Hypothalamus (tissue), 51 donors: ENCODE measurements at regions not wholly inside any gene's neighbourhood (a gene's known extent, or its start where the extent isn't known, plus 50 kb on each side); places are given as distances from the start of the nearest gene placed in this dataset.
A peak's percentile ranks its signal among the peaks of the same experiment; 100 is the strongest.

Experiments used
- DNase-seq, 51 donors: peaks; one replicate each; lab custom pipeline; 2025; lab: John Stamatoyannopoulos, UW

DNA sequence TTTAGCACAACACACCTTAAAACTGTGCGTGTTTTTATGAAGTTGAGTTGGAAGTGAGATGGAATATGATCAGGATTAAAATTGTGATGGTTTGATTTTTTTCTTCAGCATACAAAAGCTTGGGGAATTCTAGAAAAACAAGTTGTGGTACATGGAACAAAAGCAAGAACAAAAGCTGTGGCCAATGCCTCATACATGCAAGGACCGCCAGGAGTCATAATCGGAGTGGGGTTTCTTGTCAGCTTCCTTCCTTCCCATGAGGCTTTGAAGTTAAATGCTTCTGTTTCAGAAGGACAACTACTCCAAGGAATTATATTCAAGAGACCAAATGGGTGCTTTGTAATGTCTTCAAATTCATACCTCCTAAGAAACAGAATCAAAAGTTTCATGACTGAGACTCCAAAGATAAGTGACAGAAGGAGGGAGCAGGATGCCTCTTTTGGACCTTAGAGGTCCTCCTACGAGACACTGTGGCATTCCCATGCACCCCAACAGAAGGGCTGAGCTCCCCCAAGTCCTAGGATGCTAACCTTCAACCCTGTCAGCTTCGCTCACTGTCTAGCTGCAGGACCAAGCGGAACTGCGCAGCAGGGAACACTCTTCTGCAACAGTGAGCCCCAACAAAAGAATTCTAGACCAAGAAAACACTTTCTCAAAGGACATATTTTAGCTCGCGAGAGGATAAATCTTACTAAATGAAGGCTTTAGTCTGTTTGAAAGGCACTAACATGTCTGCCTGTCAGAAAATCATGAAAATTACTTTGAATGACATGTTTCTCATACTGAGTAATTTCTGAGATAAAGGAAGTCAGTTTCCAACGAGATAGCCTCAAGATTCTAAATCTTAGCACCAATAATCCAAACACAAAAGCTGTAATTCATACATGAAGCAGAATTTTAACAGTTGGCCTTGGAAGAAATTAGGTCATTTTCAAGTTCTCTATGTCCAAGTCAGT is 108.5 kb upstream of the NHSL1 start:
- no peak for DNase-seq

DNA sequence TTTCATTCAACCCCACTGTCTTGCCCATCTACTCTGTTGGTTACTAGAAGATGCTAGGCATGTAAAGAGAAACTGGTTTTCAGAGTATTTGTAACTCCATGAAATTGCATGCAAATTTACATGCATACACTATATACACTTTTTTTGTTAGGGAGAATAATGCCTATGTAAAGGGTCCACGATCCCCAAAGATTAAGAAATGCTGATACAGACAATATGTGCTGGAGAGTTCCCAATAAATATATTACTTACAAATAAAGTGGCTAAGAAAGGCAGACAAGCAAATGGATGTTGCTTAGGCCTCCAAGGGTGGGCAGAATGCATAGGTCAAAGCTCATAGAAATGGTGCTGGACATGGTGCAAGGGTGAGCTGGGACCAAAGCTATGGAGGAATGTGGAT is 109.6 kb upstream of the NHSL1 start:
- no peak for DNase-seq

DNA sequence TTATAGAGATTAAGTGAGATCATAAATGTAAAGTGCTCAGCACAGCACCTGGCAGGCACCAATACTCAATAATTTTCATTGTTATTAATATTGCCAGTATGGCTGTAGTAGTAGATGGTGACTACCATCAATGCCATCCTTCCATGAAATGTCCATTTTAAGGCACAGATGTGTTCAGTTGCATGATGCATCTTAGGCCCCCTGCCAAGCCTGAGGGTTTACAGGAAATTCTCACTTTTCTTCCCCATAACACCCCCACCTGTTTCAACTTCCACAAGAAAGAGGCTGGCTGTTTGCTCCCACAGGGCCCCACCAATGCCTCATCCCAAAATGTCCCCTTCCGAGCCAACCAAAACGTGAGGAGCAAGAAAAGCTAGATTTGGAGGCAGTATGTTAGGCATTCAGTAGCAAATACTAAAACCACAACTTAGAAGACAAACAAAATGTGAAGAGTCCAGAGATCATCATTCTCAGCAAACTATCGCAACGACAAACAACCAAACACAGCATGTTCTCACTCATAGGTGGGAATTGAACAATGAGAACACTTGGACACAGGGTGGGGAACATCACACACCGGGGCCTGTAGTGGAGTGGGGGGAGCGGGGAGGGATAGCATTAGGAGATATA is 110.6 kb upstream of the NHSL1 start:
- DNase-seq, result no peak

DNA sequence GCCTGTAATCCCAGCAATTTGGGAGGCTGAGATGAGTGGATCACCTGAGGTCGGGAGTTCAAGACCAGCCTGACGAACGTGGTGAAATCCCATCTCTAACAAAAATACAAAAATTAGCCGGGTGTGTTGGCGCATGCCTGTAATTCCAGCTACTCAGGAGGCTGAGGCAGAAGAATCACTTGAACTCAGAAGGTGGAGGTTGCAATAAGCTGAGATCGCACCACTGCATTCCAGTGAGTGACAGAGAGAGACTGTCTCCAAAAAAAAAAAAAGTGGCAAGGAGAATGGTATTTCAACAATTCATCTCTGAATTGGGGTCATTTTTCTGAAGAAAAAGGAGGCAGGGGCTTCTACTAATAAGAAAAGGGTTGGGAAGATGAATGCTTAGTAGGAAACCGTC is 111.5 kb upstream of the NHSL1 start:
- DNase-seq, result no peak

DNA sequence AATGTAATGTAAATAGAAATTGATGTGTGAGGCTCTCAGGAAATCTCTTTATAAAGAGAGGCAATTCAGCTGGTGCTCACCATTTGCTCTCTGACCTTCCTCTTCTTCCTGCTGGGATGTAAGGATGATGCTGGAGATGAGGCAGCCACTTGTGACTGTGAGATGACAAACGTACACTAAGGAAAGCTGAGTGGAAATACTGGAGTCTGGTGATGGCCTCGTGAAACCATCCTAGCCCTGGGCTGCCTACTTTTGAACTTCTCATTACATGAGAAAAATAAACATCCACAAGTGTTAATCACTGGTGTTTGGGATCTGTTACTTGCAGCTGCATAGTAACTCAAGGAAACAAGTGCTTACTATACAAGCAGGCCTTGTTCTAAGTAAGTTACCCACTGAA is 114.9 kb upstream of the NHSL1 start:
- DNase-seq, result no peak

DNA sequence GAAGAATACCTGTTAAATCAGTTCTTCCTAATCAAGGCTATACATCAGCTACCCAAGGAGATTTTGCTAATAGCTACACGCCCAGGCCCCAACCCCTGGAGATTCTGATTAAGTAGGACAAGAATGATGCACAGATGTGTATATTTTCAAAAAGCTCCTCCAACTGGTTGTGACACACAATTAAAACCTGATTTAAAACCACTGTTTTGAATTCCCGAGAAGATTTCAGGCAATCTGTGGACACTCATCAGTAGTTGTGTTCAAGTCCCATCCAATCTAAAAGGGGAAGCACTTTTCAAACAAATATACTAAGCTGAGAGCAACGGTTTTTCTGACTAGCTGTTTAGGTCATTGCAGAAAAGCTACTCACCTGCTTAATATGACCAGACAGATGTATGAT is 118.9 kb upstream of the NHSL1 start:
- DNase-seq, result no peak

DNA sequence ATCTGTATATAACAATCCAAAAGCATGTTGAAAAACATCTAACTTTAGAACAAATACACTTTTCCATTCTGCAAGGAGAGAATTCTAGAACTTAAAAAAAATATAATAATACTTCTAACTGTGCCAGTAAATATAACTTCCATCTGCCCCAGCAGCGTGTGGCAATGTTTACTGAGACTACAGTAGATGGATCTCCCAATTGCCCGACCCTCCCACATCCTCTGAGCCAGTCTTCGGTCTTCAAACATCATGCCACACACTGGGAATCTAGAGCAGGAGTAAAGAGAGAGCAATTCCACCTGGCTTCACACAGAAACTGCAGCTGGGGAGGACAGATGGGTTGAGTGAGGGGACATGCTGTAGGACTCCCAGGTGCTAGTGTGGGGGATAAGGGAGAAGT is 121.3 kb upstream of the NHSL1 start:
- DNase-seq, result no peak

DNA sequence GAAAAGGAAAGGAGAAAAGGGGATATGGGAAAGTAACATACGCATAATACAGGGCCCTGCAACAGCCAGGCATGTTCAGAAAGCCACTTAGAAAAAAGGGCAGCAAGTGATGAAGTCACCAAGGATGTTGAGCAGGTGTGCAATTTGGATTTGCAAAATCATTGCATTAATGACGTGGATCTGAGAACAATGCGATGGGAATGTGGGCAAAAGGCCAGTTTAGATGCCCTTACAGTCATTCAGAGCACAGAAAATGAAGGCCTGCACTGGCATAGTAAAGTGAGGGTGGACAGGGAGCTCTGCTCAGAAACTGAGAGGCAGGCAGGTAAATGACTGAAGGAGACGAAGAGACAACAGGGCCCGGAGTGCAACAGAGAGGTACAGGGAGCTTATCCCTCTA is 123.7 kb upstream of the NHSL1 start:
- DNase-seq, result no peak

DNA sequence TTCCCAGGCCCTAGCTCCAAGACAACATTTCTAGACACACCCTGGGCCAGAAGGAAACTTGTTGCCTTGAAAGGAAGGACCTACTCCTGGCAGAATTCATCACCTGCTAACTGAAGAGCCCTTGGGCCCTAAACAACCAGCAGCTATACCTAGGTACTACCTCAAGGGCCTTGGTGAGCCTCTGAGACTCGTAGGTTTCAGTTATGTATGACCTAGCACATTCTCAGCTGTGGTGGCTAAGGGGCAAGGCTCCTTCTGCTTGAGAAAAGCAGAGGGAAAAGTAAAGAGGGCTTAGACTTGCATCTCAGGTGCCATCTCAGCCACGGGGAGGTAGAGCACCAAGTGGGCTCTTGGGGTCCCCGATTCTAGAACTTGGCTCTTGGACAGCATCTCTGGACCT is 132.3 kb upstream of the NHSL1 start:
- DNase-seq, result no peak

DNA sequence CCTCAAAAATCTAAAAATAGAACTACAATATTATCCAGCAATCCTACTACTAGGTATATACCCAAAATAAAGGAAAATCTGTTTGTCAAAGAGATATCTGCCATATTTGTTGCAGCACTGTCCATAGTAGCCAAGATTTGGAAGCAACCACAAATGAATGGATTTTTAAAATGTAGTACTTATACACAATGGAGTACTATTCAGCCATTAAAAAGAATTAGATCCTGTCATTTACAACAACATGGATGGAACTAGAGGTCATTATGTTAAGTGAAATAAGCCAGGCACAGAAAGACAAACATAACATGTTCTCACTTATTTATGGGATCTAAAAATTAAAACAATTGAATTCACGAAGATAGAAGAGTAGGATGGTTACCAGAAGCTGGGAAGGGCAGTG is 135.7 kb upstream of the CCDC28A start:
- DNase-seq, result no peak

DNA sequence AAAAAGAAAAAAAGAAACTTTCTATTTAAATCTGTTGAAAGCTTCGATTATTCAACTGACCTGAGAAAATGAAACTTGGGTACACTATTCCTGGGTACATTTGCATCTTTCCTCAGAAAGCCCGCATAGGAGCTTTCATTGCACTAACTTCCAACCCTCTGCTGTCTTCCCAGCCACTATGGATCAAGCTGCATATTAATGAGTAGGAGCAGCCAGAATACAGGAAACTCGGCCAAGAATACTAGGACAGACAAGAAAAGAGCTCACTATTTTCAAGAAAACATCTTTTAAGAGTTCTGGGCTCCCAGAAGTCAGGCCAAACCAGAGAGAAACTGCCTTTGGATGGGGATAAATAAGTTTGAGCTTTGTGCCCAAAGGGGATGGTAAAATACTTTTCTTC is 135.0 kb upstream of the CCDC28A start:
- DNase-seq, result peak in 11 of 51 donors; percentile 6 to 57 (median 30)

DNA sequence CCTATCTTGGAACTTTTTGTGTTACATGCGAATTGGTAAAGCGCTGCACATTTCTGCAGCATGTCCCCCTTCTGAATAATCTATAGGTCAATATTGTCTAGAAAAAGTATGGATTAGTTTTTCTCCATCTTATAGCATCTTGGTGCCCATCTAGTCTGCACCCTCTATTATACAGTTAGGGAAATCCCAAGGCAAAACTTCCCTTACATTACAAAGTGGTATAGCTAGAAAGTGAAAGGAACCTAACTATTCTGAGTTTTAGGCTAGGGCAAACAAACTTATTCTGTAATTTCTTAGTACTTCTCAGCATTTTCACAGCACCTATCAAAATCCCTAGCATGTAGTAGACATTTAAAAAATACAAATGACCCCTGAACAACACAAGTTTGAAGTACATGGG is 133.5 kb upstream of the CCDC28A start:
- DNase-seq, result no peak

DNA sequence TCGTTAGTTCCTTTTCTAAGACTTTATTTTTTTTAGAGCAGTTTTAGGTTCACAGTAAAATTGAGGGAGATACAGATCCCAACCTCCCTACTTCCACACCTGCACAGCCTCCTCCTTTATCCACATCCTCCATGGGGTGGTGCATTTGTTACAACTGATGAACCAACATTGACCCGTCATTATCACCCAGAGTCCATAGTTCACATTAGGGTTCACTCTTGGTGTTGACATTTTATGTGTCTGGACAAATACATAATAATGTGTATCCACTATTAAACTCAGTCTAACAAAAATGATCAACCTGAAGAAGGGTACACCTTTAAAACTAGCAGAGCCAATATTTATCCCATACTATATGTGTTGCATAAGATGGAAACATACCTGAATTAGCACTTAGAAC is 130.4 kb upstream of the CCDC28A start:
- no peak for DNase-seq

DNA sequence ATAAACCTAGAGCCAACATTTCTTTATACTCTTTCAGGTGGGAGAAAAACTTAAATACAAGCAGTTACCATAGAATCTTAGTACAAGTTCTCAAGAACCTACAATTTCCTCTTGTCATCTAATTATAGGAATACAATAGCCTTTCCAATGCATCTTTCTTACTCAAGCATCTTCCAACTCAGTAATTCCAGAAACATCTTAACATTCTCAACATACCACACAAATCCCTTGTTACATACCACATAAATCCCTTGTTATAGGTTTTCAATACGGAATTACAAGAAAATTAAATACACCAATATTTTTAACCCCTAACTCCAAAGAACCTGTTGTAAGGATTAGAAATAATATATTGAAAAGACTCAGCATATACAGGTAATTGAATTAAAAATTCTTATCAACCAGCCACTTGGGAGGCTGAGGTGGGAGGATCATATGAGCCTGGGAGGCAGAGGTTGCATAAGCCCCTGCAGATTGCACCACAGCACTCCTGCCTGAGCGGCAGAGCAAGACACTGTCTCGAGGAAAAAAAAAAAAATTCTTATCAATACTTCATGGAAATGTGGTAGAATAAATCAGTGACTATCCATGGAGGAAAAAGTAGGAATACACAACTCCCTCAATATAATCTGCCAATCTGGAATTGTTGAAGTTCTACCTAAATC is 127.5 kb upstream of the CCDC28A start:
- no peak for DNase-seq

DNA sequence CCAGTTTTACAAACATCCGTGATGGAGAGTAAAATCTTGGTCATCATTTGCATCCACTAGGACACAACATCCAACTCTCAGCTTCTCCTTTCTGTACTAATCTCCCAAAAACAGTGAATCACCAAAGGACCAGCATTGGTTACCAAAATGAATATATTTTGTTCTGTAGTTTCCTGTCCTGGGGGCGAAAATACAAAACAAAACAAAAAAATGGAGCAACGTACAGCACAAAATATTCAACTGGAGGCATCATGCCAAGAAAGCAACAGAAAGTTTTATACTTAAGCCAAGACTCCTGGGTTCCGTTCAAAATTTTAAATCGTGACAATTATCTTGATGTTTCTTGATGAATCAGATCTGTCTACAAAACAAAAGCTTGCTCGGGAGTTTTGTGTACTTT is 126.6 kb upstream of the CCDC28A start:
- peak in 1 of 51 donors; percentile 18 for DNase-seq

DNA sequence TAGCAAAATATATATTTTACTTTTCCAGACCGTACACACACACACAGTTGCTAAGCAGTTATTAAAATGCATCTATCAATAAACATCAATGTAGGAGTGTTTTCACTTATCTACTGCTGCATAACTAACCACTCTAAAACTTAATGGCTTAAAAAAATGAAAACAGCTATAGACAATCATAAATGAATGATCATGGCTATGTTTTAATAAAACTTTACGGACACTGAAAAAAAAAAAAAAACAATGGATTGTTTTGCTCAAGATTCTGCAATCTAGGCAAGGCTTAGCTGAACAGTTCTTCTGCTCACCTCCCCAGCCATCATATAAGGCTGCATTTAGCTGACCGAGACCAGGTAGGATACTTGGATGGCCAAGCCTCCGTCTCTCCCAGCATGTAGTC is 125.4 kb upstream of the CCDC28A start:
- DNase-seq, result no peak

DNA sequence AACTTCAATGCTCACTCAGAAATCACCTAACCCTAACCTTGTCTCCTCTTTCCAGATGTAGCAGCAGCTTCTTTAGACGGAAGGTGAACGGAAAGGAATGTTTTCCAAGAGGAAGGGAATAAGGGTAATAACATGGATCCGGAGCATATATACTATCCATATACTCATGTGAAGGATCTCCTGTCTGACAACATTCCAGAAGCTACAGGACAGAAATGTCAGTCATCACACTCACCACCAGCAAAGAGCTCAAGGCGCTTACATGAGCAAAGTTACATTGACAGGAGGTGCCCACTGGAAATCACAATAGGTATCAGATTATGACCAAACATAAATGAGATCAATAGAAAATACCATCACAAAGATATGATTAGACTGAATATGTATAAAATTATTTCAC is 122.1 kb upstream of the CCDC28A start:
- DNase-seq, result no peak

DNA sequence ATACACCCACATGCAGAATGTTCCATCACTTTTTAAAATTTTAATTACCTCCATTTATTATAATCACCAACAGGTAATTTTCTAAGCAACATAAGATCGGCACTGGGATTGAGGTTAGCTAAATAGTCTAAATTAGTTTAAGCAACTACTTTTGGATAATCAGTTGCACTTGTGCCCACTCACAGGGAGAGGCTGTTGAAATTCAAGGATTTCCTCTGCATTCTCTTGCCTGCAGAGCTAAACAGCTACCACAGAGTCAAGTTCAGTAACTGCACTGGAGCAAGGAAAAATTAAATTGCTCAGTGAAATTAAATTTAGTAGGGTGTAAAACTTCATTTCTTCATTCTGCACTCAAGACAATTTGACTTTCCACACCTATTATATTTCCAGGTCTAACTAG is 120.7 kb upstream of the CCDC28A start:
- DNase-seq, result no peak

DNA sequence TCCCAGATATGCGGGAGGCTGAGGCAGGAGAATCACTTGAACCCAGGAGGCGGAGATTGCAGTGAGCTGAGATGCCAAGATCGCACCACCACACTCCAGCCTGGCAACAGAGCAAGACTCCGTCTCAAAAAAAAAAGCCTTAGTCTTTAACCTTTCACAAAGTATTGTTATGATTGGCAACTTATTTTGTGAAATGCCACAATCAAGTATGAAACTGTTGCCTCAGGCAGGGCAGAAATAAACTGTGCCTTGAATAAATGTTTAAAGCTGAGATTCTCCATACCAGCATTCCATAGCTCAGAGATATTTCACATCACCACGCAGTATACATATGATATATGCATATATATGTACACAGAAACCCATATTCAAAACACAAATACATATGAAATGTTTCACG is 120.1 kb upstream of the CCDC28A start:
- no peak for DNase-seq

DNA sequence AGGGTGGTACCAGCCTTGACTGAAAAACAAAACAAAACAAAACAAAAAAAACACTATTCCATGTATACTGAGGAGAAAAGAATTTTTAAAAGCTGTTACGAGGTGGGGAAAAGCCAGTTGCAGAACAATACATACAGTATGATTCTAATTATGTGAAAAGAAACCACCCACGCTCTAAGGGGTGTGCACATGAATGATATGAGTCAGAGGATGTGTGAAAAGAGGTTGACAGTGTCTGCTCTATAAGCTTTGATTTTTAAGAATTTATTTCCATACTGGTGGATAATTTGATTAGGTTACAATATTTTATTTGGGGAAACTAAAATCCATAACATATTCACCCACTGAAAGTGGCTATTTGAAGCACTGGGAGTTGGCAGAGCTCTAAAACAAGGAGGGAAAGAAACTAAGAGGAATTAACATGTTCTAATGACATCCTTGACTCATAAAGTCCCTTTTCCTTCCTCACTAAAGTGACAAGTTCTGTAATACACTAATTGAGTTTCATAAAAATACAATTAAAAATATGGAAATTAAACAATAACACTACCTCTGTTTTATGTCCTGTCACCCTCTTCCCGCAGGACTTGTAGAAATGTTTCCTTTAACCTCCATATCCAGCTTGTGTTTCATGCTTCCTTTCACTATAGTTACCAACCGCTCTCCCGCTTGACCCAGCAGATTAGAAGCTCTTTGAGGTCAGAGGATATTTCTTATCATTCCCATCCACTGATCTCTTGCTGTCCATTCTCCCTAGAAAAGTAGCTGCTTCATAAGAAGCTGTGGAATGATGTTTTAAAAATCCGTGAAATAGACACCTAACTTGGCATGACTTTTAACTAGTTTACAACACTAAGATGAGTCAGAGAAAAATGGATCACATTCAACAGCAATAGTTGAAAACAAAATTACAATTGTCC is 118.6 kb upstream of the CCDC28A start:
- no peak for DNase-seq

DNA sequence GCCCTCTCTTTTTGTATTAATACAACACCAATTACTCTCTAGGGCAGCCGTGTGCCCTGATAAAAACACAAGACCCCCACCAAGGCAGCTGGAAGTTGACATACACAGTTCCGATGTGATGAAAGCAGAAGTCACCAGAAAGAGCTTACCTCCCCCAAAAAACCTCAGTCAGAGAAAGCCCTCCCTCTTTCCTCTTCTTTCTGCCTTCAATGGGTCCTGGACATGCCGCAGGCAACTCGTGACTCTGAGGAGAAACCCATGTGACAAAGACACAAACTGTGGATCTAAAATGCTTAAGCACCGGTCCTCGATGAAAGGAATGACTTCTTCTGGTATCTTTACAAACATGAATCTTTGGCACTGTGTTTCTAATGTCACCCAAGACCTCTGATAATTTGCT is 117.7 kb upstream of the CCDC28A start:
- peak in 5 of 51 donors; percentile 3 to 27 (median 17) for DNase-seq
